NB4 (cell line): ENCODE measurements at regions not wholly inside any gene's neighbourhood (a gene's known extent, or its start where the extent isn't known, plus 50 kb on each side); places are given as distances from the start of the nearest gene placed in this dataset.

Experiments
- CTCF ChIP-seq: IDR thresholded peaks from one replicate; pipeline ENCODE4 v1.5.1; 2012; ENCODE audit warnings: low read depth, low read length
- MAX ChIP-seq: IDR thresholded peaks from 2 replicates; pipeline ENCODE4 v1.6.1; 2011; ENCODE audit warnings: low read depth, low read length
- MYC ChIP-seq: IDR thresholded peaks from 2 replicates; pipeline ENCODE4 v1.6.1; 2011; ENCODE audit warnings: low read depth, low read length
- POLR2A ChIP-seq: IDR thresholded peaks from 2 replicates; pipeline ENCODE4 v1.6.1; 2011; ENCODE audit warnings: mild to moderate bottlenecking; ENCODE audit not compliant: insufficient read length; ENCODE audit errors: extremely low read depth

GRCh38 chr4:8928074-8928473 lies 56.4 kb upstream of the HMX1 start:
- TF ChIP-seq CTCF (no peak), POLR2A (no peak), MAX (no peak), MYC (no peak)
